ENCODE measurements at regions not wholly inside any gene's neighbourhood (a gene's known extent, or its start where the extent isn't known, plus 50 kb on each side); places are given as distances from the start of the nearest gene placed in this dataset.

DNA sequence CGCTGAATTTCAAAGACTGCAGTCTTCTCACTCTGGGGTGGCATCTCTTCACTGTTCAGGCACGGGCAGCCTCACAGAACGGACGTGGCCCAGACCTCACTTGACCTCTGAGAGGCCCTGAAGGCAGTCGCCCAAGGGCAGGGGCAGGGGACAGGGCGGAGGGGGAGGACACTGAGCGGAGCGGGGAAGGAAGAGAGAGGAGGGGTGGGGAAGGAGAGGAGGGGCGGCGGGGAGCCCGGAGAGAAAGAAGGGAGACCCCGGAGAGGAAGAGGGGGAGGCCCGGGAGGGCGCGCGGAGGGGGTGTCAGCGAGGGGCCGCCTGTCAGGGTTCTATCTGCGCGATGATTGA, 58.7 kb upstream of the COMTD1 start:
- DNase-seq (ENCODE audit: low read depth): no peak

- DNase-seq (ENCODE audit: low read depth): no peak
These were observed 58.3 kb upstream of the COMTD1 start for GRCh38 chr10:75294031-75294437.

- no peak for DNase-seq (ENCODE audit: low read depth)
These were observed 57.7 kb upstream of the COMTD1 start for GRCh38 chr10:75293446-75293820.

DNA sequence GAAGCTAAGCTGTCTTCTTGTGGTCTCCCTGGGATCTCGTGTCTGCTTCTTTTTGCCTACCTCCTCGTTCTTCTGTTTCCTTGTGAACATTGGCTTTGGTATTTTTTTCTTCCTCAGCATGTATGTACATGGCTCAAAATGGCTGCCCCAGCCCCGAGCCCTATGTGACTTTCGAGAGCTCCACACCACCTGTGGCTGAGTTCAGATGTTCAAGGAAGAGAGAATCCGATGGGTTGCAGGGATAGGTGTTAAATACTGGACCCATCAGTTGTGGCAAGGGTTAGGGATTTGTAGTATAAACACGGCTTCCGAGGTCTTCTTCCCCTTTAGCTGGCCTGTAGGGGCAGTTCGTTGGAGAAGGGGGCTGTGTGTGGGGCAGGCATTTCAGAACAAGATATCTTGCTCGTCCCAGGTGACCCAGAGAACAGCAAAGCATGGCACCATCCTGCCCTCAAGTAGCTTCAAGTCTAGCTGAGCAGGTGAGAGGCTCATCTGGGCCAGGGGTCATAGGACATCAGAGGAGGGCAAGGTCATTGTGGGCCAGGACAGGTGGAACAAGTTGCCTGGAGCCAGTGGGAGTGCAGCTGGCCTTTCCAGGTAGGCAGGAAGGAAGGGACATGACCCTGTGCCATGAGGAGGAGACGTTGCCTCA, 57.2 kb upstream of the COMTD1 start:
- DNase-seq (ENCODE audit: low read depth): no peak

- DNase-seq (ENCODE audit: low read depth): no peak
These were observed 56.0 kb upstream of the COMTD1 start for GRCh38 chr10:75291805-75292204.

DNA sequence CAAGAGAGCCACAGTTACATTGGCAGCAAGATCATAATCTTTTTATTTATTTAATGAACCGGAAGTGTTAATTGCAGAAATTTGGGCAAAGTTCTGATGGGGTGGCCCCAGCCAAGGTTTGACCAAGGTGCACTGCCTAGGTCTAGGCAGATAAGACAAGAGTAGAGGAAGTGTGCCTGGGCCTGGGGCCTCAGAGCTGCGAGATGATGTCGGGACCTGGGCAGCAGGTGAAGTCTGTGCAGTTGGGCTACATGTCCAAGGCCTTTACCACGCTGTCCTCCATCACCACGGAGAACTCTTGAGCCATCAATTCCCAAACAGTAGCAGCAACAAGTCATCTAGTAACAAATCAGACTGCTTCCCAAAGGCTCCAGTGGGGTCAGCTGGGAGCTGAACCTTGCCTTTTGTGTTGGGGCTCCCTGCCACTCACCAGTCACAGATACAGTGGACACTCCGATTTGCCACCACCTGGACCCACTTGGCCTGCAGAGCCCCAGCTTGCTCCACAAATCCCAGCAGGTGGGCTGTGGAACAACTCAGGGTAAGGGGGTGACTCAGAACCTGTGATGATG, 52.5 kb upstream of the COMTD1 start:
- DNase-seq (ENCODE audit: low read depth): no peak

GRCh38 chr10:75287697-75288096, 51.9 kb upstream of the COMTD1 start:
- no peak for DNase-seq (ENCODE audit: low read depth)

DNA sequence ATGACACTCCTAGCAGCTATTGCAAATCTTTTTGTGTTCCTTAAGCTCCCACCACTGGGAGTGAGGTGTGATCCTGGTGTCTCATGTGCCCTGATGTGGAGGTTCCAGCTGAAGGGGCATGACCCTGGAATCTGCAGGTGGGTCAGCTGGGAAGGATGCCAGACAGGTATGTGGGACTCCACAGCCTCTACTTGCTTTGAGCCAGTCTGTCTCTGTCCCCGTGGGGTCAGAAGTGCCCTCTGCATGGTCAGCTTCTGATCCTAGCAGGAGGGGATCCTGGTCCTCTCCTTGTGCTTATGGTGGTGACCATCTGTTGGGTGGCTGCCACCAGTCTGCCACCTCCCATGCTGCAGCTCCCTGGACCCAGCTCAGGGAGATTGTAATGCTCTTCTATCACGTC, 51.1 kb upstream of the COMTD1 start:
- no peak for DNase-seq (ENCODE audit: low read depth)

All from activated T-cell treated with anti-CD3 and anti-CD28 coated beads for 1 hour (primary cell).